ENCODE measurements at regions not wholly inside any gene's neighbourhood (a gene's known extent, or its start where the extent isn't known, plus 50 kb on each side); places are given as distances from the start of the nearest gene placed in this dataset.

- DNase-seq (ENCODE audit: low read depth): no peak
- H3K4me3 ChIP-seq (ENCODE audit: low read depth, low read length): no peak overlapping the region
- no peak for TF ChIP-seq CTCF (IDR thresholded peaks at IDR 0.05; ENCODE audit: insufficient read depth, low read depth, low read length, missing control alignments)
These were observed 70.2 kb upstream of the PDE1C start for GRCh38 chr7:32140210-32140939.

- no peak overlapping the region for H3K4me3 ChIP-seq (ENCODE audit: low read depth, low read length)
- no peak for DNase-seq (ENCODE audit: low read depth)
- no peak for TF ChIP-seq CTCF (IDR thresholded peaks at IDR 0.05; ENCODE audit: insufficient read depth, low read depth, low read length, missing control alignments)
These were observed 66.9 kb upstream of the PDE1C start for GRCh38 chr7:32137059-32137458.

- no peak for TF ChIP-seq CTCF (IDR thresholded peaks at IDR 0.05; ENCODE audit: insufficient read depth, low read depth, low read length, missing control alignments)
- no peak overlapping the region for H3K4me3 ChIP-seq (ENCODE audit: low read depth, low read length)
- DNase-seq (ENCODE audit: low read depth): no peak
These were observed 60.9 kb upstream of the PDE1C start for GRCh38 chr7:32131091-32131490.

GRCh38 chr7:32126843-32127242 lies 56.6 kb upstream of the PDE1C start:
- H3K4me3 ChIP-seq (ENCODE audit: low read depth, low read length): no peak overlapping the region
- no peak for TF ChIP-seq CTCF (IDR thresholded peaks at IDR 0.05; ENCODE audit: insufficient read depth, low read depth, low read length, missing control alignments)
- no peak for DNase-seq (ENCODE audit: low read depth)
